ENCODE measurements at regions not wholly inside any gene's neighbourhood (a gene's known extent, or its start where the extent isn't known, plus 50 kb on each side); places are given as distances from the start of the nearest gene placed in this dataset.

DNA sequence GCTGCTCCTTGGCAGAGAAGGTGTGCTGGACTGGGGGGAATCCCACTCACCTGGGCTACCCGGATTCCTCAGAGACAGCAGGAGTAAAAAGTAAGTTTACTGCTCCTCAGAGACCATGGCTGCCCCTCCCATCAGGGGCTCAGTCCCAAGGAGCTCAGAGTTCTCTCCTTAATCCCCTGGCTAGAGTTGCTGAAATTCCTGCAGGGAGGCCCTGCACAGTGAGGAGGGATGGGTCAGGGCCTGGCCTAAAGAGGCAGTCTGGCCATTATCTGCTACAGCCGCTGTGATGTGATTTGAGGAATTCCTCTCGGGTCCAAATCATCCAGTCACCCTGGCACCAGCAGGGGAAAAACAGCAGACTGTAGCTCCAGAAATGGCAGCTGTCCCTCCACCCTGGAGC, 502.5 kb downstream of the PCDH17 start (continued):
- TF ChIP-seq, protein P1, sequence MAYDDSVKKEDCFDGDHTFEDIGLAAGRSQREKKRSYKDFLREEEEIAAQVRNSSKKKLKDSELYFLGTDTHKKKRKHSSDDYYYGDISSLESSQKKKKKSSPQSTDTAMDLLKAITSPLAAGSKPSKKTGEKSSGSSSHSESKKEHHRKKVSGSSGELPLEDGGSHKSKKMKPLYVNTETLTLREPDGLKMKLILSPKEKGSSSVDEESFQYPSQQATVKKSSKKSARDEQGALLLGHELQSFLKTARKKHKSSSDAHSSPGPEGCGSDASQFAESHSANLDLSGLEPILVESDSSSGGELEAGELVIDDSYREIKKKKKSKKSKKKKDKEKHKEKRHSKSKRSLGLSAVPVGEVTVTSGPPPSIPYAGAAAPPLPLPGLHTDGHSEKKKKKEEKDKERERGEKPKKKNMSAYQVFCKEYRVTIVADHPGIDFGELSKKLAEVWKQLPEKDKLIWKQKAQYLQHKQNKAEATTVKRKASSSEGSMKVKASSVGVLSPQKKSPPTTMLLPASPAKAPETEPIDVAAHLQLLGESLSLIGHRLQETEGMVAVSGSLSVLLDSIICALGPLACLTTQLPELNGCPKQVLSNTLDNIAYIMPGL (CRISPR knock-in tag; IDR thresholded peaks at IDR 0.05): no peak
- no peak for TF ChIP-seq NFE2L1 (CRISPR knock-in tag; IDR thresholded peaks at IDR 0.05)
- no peak for TF ChIP-seq ZNF232 (CRISPR knock-in tag; IDR thresholded peaks at IDR 0.05)
- no peak for TF ChIP-seq NFATC4 (CRISPR knock-in tag; IDR thresholded peaks at IDR 0.05)
- no peak for TF ChIP-seq ETV6 (CRISPR knock-in tag; IDR thresholded peaks at IDR 0.05)
- TF ChIP-seq OVOL2 (CRISPR knock-in tag; IDR thresholded peaks at IDR 0.05; ENCODE audit: borderline replicate concordance): no peak
- TF ChIP-seq FOXK1 (CRISPR knock-in tag; IDR thresholded peaks at IDR 0.05): no peak
- no peak for TF ChIP-seq JUN (CRISPR knock-in tag; IDR thresholded peaks at IDR 0.05)

DNA sequence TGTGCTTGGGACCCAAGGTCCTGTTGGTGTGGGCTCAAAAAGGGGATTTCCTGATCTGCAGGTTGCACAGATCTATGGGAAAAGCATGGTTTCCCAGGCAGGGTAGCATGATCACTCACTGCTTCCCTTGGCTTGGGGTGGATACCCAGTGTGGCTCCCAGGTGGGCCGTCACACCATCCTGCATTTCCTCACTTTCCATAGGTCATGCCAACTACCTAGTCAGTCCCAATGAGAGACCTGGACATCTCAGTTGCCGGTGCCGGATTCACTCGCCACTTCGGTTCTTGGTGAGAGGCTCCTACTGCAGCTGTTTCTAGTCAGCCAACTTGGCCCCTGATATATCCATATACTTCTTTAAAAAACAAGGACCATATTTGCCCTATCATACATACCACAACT, 503.0 kb downstream of the PCDH17 start:
- Mint-ChIP-seq H3K36me3 (peaks cover 15% of the 10 kb centered on the region), H3K27ac (no peak overlapping the region), H3K27me3 (ENCODE audit: low read depth) (no peaks in the 10 kb centered on the region), H3K4me3 (no peak overlapping the region), H3K4me1 (no peaks in the 10 kb centered on the region), H3K9me3 (peaks cover 34% of the 10 kb centered on the region)
- ATAC-seq (no peak), DNase-seq (ENCODE audit: low spot score) (no peak)
- CTCF ChIA-PET: no interaction called here
- TF ChIP-seq EMX1 (CRISPR knock-in tag; IDR thresholded peaks at IDR 0.05): no peak
- TF ChIP-seq, protein P2, sequence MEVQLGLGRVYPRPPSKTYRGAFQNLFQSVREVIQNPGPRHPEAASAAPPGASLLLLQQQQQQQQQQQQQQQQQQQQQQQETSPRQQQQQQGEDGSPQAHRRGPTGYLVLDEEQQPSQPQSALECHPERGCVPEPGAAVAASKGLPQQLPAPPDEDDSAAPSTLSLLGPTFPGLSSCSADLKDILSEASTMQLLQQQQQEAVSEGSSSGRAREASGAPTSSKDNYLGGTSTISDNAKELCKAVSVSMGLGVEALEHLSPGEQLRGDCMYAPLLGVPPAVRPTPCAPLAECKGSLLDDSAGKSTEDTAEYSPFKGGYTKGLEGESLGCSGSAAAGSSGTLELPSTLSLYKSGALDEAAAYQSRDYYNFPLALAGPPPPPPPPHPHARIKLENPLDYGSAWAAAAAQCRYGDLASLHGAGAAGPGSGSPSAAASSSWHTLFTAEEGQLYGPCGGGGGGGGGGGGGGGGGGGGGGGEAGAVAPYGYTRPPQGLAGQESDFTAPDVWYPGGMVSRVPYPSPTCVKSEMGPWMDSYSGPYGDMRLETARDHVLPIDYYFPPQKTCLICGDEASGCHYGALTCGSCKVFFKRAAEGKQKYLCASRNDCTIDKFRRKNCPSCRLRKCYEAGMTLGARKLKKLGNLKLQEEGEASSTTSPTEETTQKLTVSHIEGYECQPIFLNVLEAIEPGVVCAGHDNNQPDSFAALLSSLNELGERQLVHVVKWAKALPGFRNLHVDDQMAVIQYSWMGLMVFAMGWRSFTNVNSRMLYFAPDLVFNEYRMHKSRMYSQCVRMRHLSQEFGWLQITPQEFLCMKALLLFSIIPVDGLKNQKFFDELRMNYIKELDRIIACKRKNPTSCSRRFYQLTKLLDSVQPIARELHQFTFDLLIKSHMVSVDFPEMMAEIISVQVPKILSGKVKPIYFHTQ (CRISPR knock-in tag; IDR thresholded peaks at IDR 0.05): no peak
- TF ChIP-seq, protein P3, sequence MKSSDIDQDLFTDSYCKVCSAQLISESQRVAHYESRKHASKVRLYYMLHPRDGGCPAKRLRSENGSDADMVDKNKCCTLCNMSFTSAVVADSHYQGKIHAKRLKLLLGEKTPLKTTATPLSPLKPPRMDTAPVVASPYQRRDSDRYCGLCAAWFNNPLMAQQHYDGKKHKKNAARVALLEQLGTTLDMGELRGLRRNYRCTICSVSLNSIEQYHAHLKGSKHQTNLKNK (CRISPR knock-in tag; IDR thresholded peaks at IDR 0.05): no peak
- no peak for TF ChIP-seq JAZF1 (CRISPR knock-in tag; IDR thresholded peaks at IDR 0.05)
- TF ChIP-seq MYBL2 (CRISPR knock-in tag; IDR thresholded peaks at IDR 0.05): no peak
- TF ChIP-seq, protein P4, sequence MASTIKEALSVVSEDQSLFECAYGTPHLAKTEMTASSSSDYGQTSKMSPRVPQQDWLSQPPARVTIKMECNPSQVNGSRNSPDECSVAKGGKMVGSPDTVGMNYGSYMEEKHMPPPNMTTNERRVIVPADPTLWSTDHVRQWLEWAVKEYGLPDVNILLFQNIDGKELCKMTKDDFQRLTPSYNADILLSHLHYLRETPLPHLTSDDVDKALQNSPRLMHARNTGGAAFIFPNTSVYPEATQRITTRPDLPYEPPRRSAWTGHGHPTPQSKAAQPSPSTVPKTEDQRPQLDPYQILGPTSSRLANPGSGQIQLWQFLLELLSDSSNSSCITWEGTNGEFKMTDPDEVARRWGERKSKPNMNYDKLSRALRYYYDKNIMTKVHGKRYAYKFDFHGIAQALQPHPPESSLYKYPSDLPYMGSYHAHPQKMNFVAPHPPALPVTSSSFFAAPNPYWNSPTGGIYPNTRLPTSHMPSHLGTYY (CRISPR knock-in tag; IDR thresholded peaks at IDR 0.05): no peak
- TF ChIP-seq, protein P5, sequence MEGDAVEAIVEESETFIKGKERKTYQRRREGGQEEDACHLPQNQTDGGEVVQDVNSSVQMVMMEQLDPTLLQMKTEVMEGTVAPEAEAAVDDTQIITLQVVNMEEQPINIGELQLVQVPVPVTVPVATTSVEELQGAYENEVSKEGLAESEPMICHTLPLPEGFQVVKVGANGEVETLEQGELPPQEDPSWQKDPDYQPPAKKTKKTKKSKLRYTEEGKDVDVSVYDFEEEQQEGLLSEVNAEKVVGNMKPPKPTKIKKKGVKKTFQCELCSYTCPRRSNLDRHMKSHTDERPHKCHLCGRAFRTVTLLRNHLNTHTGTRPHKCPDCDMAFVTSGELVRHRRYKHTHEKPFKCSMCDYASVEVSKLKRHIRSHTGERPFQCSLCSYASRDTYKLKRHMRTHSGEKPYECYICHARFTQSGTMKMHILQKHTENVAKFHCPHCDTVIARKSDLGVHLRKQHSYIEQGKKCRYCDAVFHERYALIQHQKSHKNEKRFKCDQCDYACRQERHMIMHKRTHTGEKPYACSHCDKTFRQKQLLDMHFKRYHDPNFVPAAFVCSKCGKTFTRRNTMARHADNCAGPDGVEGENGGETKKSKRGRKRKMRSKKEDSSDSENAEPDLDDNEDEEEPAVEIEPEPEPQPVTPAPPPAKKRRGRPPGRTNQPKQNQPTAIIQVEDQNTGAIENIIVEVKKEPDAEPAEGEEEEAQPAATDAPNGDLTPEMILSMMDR (IDR thresholded peaks at IDR 0.05): no peak
- no peak for TF ChIP-seq ZNF416 (CRISPR knock-in tag; IDR thresholded peaks at IDR 0.05)
- POLR2A ChIA-PET: no interaction called here

DNA sequence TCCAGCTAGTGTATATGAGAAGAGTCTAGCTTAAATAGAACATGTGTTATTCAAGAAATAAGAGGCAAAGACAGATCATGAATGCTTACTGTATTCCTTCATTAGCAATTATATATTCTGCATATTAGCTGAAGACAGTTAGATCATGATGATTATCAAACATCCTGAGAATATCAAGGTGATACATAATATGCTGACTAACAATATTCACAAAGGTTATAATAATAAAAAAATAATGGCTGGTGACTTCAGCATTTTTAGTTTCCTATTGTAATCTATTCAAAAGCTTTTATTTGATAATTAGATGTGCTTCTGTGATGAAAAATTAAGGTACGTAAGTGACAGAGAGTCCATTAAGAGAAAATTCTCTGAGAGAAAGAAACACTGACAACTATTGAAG, 511.4 kb downstream of the PCDH17 start:
- H3K4me1 Mint-ChIP-seq: peaks cover 14% of the 10 kb centered on the region
- H3K9me3 Mint-ChIP-seq: peaks cover 59% of the 10 kb centered on the region
- ChIA-PET POLR2A (no interaction called here), CTCF (no interaction called here)
- no peak overlapping the region for H3K4me3 Mint-ChIP-seq
- TF ChIP-seq OVOL2 (CRISPR knock-in tag; IDR thresholded peaks at IDR 0.05; ENCODE audit: borderline replicate concordance): no peak
- TF ChIP-seq, protein P6, sequence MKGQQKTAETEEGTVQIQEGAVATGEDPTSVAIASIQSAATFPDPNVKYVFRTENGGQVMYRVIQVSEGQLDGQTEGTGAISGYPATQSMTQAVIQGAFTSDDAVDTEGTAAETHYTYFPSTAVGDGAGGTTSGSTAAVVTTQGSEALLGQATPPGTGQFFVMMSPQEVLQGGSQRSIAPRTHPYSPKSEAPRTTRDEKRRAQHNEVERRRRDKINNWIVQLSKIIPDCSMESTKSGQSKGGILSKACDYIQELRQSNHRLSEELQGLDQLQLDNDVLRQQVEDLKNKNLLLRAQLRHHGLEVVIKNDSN (CRISPR knock-in tag; IDR thresholded peaks at IDR 0.05): no peak
- no peak for TF ChIP-seq ELF4 (CRISPR knock-in tag; IDR thresholded peaks at IDR 0.05; ENCODE audit: low read depth)
- no peak for TF ChIP-seq SMAD4 (CRISPR knock-in tag; IDR thresholded peaks at IDR 0.05)
- TF ChIP-seq, protein P1 (CRISPR knock-in tag; IDR thresholded peaks at IDR 0.05): no peak
- TF ChIP-seq, protein P7, sequence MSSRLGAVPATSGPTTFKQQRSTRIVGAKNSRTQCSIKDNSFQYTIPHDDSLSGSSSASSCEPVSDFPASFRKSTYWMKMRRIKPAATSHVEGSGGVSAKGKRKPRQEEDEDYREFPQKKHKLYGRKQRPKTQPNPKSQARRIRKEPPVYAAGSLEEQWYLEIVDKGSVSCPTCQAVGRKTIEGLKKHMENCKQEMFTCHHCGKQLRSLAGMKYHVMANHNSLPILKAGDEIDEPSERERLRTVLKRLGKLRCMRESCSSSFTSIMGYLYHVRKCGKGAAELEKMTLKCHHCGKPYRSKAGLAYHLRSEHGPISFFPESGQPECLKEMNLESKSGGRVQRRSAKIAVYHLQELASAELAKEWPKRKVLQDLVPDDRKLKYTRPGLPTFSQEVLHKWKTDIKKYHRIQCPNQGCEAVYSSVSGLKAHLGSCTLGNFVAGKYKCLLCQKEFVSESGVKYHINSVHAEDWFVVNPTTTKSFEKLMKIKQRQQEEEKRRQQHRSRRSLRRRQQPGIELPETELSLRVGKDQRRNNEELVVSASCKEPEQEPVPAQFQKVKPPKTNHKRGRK (CRISPR knock-in tag; IDR thresholded peaks at IDR 0.05; ENCODE audit: borderline replicate concordance): no peak
- TF ChIP-seq TEAD4 (CRISPR knock-in tag; IDR thresholded peaks at IDR 0.05): no peak
- no peak overlapping the region for H3K27ac Mint-ChIP-seq
- H3K27me3 Mint-ChIP-seq (ENCODE audit: low read depth): peaks cover 4% of the 10 kb centered on the region; the same call in 1 of the 2 replicates
- DNase-seq (ENCODE audit: low spot score): no peak
- peaks cover 47% of the 10 kb centered on the region for H3K36me3 Mint-ChIP-seq
- ATAC-seq: no peak

All from WTC11 (cell line).